ENCODE measurements at regions not wholly inside any gene's neighbourhood (a gene's known extent, or its start where the extent isn't known, plus 50 kb on each side); places are given as distances from the start of the nearest gene placed in this dataset.

- Histone ChIP-seq H3K18ac (ENCODE audit: low read depth, low read length) (no peak overlapping the region), H3K9ac (ENCODE audit: low read depth, low read length) (no peak overlapping the region), H4K91ac (ENCODE audit: insufficient read depth, low read depth, low read length) (no peak overlapping the region), H3K36me3 (ENCODE audit: control insufficient read depth, insufficient read depth, low read length) (no peaks in the 10 kb centered on the region), H3K4me3 (ENCODE audit: insufficient read depth, low read depth, low read length) (no peak overlapping the region), H4K5ac (ENCODE audit: low read depth, low read length) (no peak overlapping the region), H4K8ac (ENCODE audit: low read depth in 2 of 2, low read length in 2 of 2) (no peak overlapping the region), H2BK20ac (ENCODE audit: low read depth, low read length) (no peak overlapping the region), H3K27ac (ENCODE audit: insufficient read depth, low read length) (no peak overlapping the region), H3K14ac (replicated peaks; ENCODE audit: low read depth, low read length) (no peak overlapping the region), H3K4ac (ENCODE audit: low read depth, low read length) (no peak overlapping the region), H2BK120ac (ENCODE audit: low read depth, low read length) (no peak overlapping the region), H3K79me1 (ENCODE audit: low read depth in 1 of 2, low read length in 2 of 2) (no peaks in the 10 kb centered on the region), H3K56ac (ENCODE audit: extremely low read depth, insufficient read depth, low read length) (no peak overlapping the region), H2AFZ (replicated peaks; ENCODE audit: low read length, poor library complexity) (no peak overlapping the region), H2BK15ac (ENCODE audit: low read depth, low read length) (no peak overlapping the region), H2AK9ac (replicated peaks; ENCODE audit: low read depth, low read length, poor library complexity) (no peak overlapping the region), H3K9me1 (ENCODE audit: insufficient read depth, low read length) (no peaks in the 10 kb centered on the region), H3K4me2 (ENCODE audit: low read depth, low read length) (no peak overlapping the region), H2BK5ac (ENCODE audit: low read depth, low read length, poor library complexity, severe bottlenecking) (no peak overlapping the region), H4K20me1 (ENCODE audit: insufficient read depth, low read length) (no peaks in the 10 kb centered on the region), H3K4me1 (ENCODE audit: control insufficient read depth, insufficient read depth, low read length) (no peaks in the 10 kb centered on the region), H3K9me3 (ENCODE audit: control insufficient read depth, insufficient read depth, low read length) (no peaks in the 10 kb centered on the region), H3K27me3 (ENCODE audit: control insufficient read depth, insufficient read depth, low read length) (no peaks in the 10 kb centered on the region), H2AK5ac (ENCODE audit: low read depth, low read length) (no peak overlapping the region), H3K23ac (ENCODE audit: low read depth, low read length) (no peak overlapping the region)
- dilution Hi-C loops (cut with HindIII; ENCODE audit: low sequenced_read_pairs, unreplicated experiment) = no loop called here
- no TSS peak for BruUV-seq (replicated peaks)
- no CpG with 5 or more reads among the region's 4 CpGs for WGBS, 2 experiments (ENCODE audit: extremely low coverage in 2 of 2, insufficient read length in 1 of 2)
- ChIA-PET CTCF (no interaction called here), POLR2A (ENCODE audit: unreplicated experiment) (no interaction called here)
- TF ChIP-seq CEBPB (IDR thresholded peaks at IDR 0.05; ENCODE audit: low read depth, low read length) (no peak), ELK1 (IDR thresholded peaks at IDR 0.05; ENCODE audit: borderline replicate concordance, low read depth, low read length) (no peak), MAZ (IDR thresholded peaks at IDR 0.05; ENCODE audit: borderline replicate concordance, low read depth, low read length) (no peak), RCOR1 (IDR thresholded peaks at IDR 0.05; ENCODE audit: insufficient replicate concordance, low read length) (no peak), RFX5 (IDR thresholded peaks at IDR 0.05; ENCODE audit: low read depth, low read length) (no peak), CTCF (conservative IDR thresholded peaks at IDR 0.05; ENCODE audit: low read depth, low read length) (no peak), MAFK (IDR thresholded peaks at IDR 0.05; ENCODE audit: low read depth, low read length) (no peak), USF2 (IDR thresholded peaks at IDR 0.05; ENCODE audit: low read depth, low read length) (no peak), RAD21 (IDR thresholded peaks at IDR 0.05; ENCODE audit: low read length) (no peak)
- ATAC-seq (ENCODE audit: low read depth) (no peak), DNase-seq (no peak)
- intact Hi-C loops (cut with micrococcal nuclease) = no loop called here
- in situ Hi-C loops (cut with MboI; ENCODE audit: low sequenced_read_pairs) = loop anchor here (25.0 kb wide), 1 partner anchor 312 kb away; no protein-coding TSS in a partner anchor
Measured at GRCh38 chr1:111025109-111025508, 61.4 kb upstream of the LRIF1 start.

All from IMR-90 (cell line).